Activated gamma-delta T cell (primary cell): ENCODE measurements at regions not wholly inside any gene's neighbourhood (a gene's known extent, or its start where the extent isn't known, plus 50 kb on each side); places are given as distances from the start of the nearest gene placed in this dataset.
"Not testable (repeated sequence)": the region's sequence is repeated elsewhere in the genome, so short reads cannot be mapped to it uniquely, and the experiment has no call there.

Experiments
- DNase-seq: peaks from one replicate; lab custom pipeline; 2025; lab: John Stamatoyannopoulos, UW

DNA sequence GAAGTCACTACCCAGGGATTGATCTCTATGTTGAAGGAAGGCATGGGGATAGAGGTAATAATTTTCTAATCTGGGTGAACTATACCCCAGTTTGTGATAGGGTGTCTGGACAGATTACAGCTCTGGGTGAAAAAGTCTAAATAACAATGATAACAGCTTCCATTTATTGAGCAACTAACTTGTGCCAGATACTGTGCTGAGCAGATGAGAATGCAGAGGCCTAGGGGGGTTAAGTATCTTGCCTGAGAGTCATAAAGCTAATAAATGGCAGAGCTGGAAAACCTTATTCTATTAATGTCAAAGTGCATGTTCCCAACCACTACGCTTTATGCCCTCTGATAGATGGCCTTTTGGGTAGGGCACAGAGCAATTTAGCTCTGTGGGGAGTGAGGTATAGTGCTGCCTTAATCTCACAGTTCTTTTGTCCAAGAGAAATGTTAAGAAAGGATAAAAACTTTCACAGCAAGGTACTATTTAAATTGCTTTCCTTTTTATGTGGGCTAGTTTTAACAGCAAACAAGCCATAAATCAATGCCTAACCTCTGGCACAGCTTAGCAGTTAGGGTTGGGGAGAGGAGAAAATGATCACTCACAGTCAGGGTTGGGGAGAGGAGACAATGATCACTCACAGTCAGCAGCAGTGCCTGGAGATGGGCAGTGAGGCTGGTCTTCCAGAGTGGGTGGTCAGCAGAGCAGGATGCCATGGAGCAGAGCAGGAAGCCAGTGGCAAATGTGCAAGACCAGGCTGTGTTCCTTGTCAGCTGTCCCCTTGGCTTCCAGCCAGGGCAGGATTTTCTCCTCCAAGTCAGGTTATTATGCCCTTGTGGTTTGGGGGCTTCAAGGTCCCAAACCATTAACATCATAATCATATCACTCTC lies 187.0 kb downstream of the CARTPT start:
- no peak for DNase-seq

DNA sequence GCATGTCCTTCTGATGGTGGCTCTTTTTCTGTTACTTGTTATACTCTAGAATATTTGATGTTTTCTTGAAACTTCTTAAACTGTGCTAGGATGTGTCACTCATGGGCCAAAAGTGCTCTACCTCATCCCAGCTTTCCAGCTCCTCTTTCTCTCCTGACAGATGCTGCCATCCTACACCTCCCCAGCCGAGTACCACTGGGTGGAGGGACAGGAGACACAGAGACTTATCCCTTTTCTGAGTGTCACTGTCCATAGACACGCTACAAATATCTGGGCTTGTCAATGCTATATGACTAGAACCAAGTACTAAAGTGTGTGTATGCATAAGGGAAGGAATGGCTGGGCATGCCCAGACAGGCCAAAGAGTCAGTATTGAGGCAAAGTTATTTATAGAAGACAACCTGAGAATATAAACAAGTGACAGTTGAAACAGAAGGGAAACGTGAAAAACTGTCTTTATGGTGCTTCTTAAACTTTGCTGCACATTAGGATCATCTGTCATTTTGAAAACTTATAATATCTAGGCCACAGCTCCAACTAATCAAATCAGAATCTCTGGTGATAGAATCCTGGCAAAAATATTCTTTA lies 188.0 kb downstream of the CARTPT start:
- DNase-seq, result no peak

DNA sequence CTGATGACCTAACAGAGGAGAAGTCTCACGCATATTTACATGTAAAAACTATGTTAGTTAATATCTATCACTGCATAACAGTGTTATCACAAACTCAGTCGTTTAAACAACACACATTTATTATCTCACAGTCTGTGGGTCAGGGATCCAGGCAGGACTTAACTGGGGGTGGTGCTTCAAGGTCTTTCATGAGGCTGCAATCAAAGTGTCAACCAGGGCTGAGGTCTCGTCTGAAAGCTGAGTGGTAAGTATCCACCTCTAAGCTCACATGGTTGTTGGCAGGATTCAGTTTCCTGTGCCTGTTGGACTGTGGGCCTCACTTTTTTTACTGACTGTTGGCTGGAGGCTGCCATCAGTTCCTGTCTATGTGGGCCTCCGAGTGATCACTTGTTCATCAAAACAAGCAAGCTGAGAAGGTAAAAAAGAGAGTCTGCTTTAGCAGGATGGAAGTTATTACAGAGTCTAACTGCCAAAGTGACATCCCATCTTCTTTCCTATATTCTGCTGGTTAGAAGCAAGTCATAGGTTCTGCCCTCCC lies 188.6 kb downstream of the CARTPT start:
- no peak for DNase-seq

DNA sequence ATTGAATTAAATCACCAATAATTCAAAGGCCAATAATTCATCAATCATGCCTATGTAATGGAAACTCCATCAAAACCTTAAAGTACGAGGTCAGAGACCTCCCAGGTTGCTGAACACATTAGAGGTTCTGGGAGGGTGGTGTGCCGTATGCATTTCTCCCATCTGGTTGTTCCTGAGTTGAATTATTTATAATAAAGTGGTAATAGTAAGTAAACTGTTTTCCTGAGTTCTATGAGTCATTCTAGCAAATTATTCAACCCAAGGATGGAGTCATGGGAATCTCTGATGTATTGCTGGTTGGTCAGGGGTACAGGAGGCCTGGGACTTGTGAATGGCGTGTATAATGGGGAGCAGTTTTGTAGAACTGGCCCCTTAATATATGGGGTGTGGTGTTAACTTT lies 191.7 kb downstream of the CARTPT start:
- DNase-seq, result no peak

DNA sequence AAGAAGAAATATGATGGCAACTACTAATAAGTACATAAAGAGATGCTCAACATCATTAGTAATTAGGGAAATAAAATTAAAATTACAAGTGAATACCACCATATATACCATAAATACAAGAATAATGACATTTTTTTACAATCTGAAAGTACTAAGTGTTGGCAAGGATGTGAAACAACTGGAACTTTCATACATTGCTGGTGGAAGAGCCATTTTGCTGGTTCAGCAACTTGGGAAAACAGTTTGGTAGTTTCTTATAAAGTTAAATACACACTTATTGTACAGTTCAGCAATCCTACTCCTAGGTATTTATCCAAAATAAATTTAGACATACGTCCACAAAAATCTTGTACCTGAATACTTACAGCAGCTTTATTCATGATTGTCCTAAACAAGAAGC lies 192.9 kb downstream of the CARTPT start:
- DNase-seq, result no peak

DNA sequence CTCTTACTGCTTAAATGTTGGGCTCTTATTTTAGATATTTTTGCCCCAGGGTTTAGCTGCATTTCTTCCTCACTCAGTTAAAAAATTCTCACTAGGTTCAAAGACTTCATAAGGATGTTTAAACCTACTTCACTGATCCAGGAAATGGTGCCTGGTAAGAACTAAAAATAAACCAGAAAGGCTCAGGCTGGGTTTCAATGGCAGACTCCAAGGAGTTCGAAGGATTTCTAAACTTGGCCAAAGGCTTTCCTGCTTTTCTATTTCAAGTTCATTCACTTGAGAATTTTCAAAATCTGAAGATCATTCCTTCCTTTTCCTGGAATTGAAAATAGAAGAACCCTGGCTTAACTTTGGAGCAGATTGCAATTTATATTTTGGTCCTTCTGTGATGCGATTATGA lies 193.0 kb upstream of the MAP1B start:
- DNase-seq, result no peak

DNA sequence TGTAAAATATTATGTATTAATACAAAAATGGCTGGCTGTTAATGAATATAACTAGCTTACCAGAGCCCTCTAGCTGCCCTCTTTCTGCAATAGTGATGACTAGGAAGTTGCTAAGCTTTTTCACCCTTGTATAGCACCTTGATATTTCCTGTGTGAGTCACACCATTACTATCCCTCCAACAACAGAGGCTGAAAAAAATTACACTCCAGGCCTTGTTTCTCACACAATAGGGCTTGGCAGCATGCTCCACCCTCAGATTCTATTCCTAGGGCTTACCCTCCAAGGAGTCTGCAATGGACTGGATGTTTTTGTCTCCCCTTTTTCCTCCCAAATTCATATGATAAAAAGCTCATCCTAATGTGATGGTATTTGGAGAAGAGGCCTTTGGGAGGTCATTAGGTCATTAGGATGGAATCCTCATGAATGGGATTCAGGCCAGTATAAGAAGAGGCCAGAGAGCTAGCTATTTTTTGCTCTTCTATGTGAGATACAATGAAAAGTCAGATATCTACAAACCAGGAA lies 184.6 kb upstream of the MAP1B start:
- DNase-seq, result no peak

DNA sequence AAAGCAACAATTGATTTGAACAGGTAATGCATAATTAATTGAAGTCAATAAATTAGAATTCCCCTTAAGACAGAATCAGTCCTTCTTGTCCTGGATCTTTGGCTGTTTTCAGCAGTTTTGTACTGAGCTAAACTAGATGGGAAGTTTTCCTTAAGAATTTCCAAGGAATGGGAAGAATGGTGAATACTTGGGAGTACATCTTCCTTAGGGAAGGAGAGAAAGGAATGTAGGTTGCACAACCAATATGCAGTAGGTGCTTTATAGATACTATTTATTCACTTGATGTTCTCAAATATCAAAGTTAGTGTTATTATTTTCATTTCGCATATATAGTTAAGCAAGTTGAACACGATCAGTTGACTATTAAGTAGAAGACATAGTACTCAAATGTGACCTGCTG lies 183.5 kb upstream of the MAP1B start:
- no peak for DNase-seq

DNA sequence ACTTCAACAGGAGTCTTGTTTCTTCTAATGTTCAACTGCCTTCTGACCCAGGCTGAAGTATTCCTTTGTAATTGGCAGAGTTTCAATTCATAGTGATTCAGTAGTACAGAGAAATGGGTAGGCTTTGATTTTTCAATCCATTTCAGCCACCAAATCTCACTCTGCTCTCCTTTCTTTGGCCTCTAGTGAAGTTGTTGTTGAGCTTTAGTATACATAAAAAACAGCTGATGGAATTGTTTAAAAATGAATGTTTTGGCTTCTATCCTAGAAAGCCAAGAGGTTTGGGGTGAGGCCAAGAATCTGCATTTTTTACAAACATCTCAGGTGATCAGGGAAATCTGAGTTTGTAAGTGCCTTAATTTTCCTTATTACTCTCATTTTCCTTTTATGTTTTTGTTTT lies 182.9 kb upstream of the MAP1B start:
- DNase-seq, result no peak

DNA sequence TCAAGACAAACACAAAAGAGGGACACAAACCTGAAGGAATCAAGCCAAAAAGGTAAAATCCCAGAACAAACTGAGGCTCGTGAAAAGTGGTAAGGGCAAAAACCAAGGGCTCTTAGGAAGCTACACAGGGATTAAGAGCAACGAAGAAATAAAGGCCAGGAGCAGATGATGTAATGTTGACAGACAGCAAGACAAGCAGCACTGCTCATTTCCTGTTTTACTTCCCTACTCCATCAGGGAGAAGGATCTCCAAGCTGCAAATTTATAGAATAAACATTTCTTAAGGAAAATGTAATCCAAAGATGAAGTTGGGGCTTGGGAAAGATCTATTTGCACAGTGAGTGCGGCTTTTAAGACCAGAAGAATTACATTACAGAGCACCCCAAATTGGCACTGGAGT lies 182.3 kb upstream of the MAP1B start:
- no peak for DNase-seq

DNA sequence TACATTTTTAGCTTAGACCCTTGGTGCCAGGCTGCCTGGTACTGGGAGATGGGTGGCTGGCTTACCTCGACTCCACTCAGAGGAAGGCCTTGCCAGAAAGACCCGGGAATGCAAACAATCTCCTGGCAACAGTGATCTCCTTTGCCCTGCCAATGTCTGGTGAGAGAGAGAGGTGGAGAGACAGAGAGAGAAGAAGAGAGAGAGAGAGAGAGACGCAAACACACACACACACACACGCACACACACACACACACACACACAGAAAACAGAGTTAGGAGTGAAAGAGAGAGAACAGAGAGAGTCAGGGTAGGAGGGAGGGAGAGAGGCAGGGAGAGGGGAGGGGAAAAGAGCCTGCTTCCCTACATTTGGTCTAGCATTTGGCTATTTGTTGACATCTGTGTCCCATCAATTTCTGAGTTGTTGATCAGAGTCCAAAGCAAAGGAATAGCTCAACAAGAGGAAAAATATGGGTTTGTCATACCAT lies 181.6 kb upstream of the MAP1B start:
- no peak for DNase-seq

DNA sequence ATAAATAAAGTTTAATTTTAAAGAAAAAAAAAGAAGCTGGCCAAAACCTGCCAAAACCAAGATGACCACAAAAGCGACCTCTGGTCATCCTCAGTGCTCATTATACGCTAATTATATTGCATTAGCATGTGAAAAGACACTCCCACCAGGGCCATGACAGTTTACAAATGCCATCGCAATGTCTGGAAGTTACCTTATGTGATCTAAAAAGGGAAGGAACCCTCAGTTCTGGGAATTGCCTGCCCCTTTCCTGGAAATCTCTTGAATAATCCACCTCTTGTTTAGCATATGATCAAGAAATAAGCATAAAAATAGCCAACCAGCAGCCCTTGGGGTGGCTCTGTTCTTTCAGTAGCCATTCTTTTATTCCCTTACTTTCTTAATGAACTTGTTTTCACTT lies 178.3 kb upstream of the MAP1B start:
- DNase-seq, result no peak

DNA sequence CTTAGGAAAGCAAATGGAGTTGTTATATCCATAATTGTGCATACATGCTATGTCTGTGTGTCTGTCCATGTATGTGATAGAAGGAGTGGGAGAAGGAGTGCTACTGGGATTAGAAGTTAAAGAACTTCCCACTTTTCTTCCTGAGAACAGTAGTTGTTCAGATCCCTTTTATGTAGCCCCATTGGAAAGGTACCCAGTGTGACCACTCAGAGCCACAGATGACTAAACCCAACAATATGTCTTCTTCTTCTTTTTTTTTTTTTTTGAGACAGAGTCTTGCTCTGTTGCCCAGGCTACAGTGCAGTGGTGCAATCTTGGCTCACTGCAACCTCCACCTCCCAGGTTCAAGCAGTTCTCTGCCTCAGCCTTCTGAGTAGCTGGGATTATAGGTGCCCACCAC lies 176.7 kb upstream of the MAP1B start:
- DNase-seq, result not testable (repeated sequence)

DNA sequence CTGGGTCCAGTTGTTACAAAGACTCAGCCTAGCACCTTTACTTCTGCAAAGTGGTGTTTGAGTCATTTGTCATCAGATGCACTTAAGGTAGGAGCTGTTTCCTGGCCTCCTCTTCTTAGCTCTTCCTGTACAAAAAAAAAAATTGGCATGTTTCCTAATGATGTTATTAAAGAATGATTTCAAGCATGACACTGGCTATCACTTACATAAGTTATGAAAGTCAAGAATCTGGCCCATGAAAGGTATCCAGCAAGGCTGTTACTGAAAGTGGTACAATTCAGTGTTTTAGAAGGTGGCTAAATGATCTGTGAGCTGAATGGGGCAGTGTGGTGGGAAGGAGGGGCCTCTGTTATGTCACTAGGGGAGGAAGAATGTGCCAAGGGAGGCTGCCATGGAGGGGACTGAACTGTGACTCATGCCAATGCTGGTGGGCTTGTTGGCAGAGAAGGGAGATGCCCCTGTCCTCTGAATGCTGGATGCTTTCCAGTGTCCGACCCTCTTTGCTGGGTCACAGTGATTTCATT lies 175.1 kb upstream of the MAP1B start:
- no peak for DNase-seq

DNA sequence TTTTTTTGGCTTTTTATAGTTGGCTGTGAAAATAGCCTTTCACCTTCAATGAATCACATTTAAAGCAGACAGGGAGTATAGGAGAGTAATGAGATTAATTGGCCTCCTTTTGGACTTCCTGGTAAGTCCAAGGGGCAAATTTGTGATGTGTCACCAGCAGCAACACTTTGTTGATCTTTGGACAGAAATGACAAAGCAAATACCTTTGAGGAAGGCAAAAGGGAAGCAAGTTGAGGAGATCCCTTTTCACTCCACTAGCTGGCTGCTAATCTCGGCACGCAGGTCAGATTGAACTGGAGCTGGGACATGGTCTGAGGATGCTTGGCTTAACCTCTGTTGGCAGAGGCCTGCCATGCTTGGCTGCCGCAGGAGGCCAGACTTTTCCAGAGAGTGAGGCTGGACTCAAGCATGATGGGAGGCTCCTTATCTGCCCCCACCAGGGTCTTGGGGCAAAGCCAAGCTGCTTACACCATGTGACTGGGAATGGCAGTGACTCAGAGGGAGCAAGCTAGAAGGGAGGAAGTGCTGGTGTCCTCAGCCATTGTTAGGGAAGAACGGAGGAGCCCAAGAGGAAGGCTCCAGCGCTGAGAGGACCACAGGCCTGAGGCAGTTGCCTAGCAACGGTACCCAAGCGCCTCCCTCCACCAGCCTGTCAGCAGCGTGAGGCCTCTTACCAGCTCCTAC lies 174.5 kb upstream of the MAP1B start:
- DNase-seq, result no peak

DNA sequence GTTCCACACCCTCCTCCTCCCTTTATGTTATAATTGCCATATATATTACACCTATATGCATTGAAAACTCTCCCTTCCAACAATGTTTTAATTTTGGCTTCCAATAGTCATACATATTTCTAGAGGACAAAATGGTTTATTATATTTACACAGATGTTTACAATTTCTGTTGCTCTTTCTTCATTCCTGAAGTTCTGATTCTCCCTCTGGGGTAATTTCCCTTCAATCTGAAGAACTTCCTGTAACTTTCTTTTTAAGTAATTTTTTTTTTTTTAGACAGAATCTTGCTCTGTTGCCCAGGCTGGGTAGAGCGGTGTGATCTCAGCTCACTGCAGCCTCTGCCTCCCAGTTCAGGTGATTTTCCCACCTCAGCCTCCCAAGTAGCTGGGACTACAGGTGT lies 173.0 kb upstream of the MAP1B start:
- DNase-seq, result no peak

DNA sequence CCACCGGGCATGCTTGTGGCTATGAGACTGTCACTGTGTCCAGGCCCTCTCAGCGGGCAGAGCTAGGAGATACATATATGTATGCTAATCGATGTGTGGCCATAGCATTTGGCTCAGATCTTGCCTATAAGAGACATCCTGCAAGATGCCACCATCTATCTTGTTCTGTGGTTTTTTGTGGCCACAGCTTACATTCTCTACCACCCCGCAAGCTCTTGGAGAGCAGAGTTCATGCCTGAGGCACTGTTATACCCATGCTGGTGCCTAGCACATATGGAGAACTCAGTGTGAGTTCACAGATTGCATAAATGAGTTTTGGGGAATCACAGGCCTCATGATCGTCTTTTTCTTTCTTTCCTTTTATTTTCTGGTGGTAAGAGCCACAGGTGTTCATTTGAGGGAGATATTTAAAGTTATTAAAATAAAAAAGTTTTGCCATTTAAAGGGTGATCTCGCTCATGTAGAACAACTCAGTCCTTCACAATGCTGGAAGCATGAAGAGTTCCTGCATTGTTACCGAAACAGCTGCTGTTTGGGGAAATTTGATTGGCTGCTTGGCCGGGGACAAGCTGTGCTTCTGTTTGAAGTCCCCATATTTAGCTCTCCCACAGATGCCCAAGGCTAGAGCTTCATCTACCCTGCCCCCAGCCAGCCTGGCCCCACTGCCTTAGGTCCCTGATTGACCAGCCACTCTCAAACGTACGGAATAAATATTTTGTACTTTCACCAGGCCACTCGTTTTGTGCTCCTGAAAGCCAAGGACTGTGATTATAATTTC lies 169.2 kb upstream of the MAP1B start:
- no peak for DNase-seq

DNA sequence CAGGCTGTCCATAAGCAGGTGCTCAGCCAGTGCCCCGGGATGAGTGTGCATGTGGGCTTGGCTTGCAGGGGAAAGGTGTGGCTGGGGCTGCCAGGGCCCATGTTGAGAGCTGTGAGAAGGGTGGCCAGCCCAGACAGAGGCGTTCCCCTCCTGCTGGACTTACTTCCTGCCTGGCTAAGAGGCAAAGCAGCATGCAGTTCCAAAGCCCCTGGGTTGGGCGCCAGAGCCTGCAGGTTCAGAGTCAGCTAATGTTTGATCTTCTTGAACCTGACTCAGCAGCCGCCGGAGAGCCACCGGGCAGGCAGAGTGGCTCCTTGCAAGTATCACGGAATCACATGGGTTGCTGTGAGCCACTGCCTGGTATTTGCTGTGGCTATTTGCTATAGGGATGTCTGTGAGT lies 168.4 kb upstream of the MAP1B start:
- no peak for DNase-seq

DNA sequence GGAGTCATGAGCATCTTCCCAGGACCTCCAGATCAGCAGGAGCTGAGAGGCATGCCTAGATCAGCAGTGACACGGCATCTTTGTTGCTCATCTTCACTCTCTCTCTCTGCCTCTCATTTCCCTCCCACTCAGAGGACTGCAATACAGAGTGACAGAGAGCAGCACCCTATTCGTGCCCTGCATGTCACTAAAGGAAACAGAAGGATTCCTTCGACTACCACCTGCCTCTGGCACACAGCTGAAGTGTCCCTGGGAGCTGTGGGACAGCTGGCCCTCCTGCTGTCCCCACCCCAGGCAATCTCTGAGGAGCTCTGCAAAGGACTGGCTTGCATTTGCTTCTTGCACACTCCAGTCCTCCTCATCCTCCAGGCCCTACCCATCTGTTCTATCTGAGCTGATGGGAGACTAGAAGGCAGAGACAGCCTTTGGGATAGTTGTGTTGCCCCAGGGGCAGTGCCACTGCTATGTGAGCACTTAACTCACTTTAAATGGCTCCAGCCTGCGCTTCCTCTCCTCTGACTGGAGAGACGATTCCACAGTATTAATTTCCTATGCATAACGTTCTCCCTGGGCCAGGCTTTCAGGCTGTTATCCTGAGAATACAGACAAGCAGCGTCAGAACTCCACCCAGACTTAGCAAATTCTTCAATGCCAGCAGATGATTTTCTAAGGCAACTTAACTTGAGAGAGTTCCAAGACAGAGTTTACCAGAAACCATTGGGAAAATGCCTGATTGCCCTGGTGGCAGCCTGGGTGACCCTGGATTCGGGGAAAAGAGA lies 167.6 kb upstream of the MAP1B start:
- no peak for DNase-seq

DNA sequence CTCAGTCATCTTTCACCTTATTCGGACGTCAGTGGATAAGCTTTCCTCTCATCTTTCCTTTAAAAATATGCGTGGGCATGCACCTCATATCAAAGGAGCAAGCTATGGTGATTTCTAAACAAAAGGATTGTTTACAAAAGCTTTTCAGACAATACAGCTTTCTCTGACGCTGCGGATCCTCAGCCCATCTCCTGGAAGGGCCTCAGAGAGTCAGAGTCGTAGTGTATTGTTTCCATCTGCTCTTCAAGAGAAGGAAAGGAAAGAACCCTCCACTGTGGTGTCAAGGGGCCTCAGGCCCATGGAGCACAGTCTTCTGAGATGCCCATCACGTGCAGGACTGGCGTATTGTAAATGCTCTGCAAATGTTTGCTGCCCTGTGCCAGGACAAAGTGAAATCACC lies 163.4 kb upstream of the MAP1B start:
- no peak for DNase-seq

DNA sequence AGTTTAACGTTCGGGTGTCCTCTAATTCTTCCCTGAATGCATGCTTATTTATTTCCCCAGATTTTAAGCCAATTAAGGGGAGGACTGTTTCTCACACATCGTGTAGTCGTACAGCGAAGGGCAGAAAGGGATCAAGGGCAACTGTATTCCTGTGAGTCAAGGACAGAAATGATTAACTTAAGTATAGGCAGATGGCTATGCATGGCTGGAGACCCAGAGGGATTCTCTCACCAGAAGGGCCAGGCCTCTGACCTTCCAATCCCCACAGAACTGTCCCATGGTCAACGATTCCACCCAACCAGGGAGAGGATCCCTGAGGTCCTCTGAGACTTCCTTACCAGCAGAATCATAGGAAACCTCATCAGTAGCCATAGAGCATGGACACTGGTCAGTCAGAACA lies 161.8 kb upstream of the MAP1B start:
- no peak for DNase-seq
